ENCODE measurements at regions not wholly inside any gene's neighbourhood (a gene's known extent, or its start where the extent isn't known, plus 50 kb on each side); places are given as distances from the start of the nearest gene placed in this dataset.

DNA sequence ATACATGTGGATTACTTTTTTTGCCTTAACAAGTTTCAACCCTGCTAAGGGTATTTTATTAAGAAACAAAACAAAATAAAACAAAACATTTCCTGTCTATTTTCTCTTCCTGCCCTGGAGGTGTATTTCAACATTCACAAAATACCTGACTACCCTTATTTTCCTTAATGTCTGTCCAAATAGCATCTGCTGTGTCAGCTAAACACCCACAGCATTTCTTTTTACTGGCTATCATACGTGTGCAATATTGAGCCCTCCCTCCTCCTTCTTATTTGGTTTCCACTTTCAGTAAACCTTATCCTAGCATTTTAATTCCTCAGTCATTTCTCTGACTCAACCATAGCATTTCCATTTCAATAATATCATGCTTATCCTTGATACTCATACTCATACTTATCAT, 1420.0 kb upstream of the ZEB2 start:
- no peak overlapping the region for H2BK12ac ChIP-seq (ENCODE audit: insufficient read length, low read depth, low read length)
- H2BK5ac ChIP-seq (ENCODE audit: insufficient read length, low read length): no peak overlapping the region
- no CpG with 5 or more reads among the region's 1 CpG for WGBS (ENCODE audit: extremely low coverage, insufficient read length, low lambda C conversion rate)
- no peaks in the 10 kb centered on the region for H3K9me3 ChIP-seq (ENCODE audit: control insufficient read depth, low read depth, low read length)
- TF ChIP-seq, protein P1, sequence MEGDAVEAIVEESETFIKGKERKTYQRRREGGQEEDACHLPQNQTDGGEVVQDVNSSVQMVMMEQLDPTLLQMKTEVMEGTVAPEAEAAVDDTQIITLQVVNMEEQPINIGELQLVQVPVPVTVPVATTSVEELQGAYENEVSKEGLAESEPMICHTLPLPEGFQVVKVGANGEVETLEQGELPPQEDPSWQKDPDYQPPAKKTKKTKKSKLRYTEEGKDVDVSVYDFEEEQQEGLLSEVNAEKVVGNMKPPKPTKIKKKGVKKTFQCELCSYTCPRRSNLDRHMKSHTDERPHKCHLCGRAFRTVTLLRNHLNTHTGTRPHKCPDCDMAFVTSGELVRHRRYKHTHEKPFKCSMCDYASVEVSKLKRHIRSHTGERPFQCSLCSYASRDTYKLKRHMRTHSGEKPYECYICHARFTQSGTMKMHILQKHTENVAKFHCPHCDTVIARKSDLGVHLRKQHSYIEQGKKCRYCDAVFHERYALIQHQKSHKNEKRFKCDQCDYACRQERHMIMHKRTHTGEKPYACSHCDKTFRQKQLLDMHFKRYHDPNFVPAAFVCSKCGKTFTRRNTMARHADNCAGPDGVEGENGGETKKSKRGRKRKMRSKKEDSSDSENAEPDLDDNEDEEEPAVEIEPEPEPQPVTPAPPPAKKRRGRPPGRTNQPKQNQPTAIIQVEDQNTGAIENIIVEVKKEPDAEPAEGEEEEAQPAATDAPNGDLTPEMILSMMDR (conservative IDR thresholded peaks at IDR 0.05): no peak
- DNase-seq: no peak
- no peak overlapping the region for H3T11ph ChIP-seq (ENCODE audit: low read length)
- Mint-ChIP-seq H3K4me1 (peaks cover 4 to 7% of the 10 kb centered on the region in 2 experiments; a peak in 1 of 4 replicates), H3K4me3 (no peak overlapping the region), H3K27ac (no peak overlapping the region), H3K9me3 (peaks cover 13 to 14% of the 10 kb centered on the region in 2 experiments; a peak in 4 of 5 replicates), H3K36me3 (ENCODE audit: insufficient read depth in 1 of 3, low read depth in 3 of 3) (peaks cover 1 to 9% (median 6%) of the 10 kb centered on the region in 3 experiments), H3K27me3 (ENCODE audit: low read depth) (no peaks in the 10 kb centered on the region)
- H2BK20ac ChIP-seq (ENCODE audit: low read depth, low read length, poor library complexity, severe bottlenecking): no peak overlapping the region
- H3K27me3 ChIP-seq (ENCODE audit: insufficient read depth, low read length): no peaks in the 10 kb centered on the region
- no peaks in the 10 kb centered on the region for H3K4me1 ChIP-seq (ENCODE audit: insufficient read depth, low read length)
- no peaks in the 10 kb centered on the region for H4K20me1 ChIP-seq (ENCODE audit: control insufficient read depth, insufficient read depth, insufficient read length)
- H3K9ac ChIP-seq (ENCODE audit: extremely low read depth, insufficient read length, low read length): no peak overlapping the region
- H3K23ac ChIP-seq (ENCODE audit: insufficient read length, low read depth, low read length): no peak overlapping the region
- H3K79me1 ChIP-seq (ENCODE audit: insufficient read depth, low read depth, low read length, poor library complexity, severe bottlenecking): no peaks in the 10 kb centered on the region
- no peak overlapping the region for H3K27ac ChIP-seq (ENCODE audit: insufficient read length, low read depth, low read length)
- H3K14ac ChIP-seq (ENCODE audit: insufficient read depth, low read length): no peak overlapping the region
- no peak overlapping the region for H4K91ac ChIP-seq (ENCODE audit: insufficient read length, low read depth, low read length)
- H3K23me2 ChIP-seq (ENCODE audit: insufficient read length, low read depth, low read length, poor library complexity, severe bottlenecking): no peaks in the 10 kb centered on the region
- no peaks in the 10 kb centered on the region for H3K79me2 ChIP-seq (ENCODE audit: insufficient read depth, low read length)
- H3K56ac ChIP-seq (ENCODE audit: insufficient read length, low read depth, low read length): no peak overlapping the region
- no peak overlapping the region for H3K18ac ChIP-seq (ENCODE audit: insufficient read length, low read depth, low read length)
- H2BK120ac ChIP-seq (ENCODE audit: low read depth, low read length, poor library complexity, severe bottlenecking): no peak overlapping the region
- H3K4ac ChIP-seq (ENCODE audit: low read depth, low read length): no peak overlapping the region
- no peak overlapping the region for H4K5ac ChIP-seq (ENCODE audit: insufficient read length, low read depth, low read length)
- no peak overlapping the region for H2AK5ac ChIP-seq (ENCODE audit: insufficient read length, low read length)
- H2BK15ac ChIP-seq (ENCODE audit: low read depth, low read length): no peak overlapping the region
- H2AFZ ChIP-seq (ENCODE audit: low read length): no peak overlapping the region
- H3K4me2 ChIP-seq (ENCODE audit: insufficient read depth, insufficient read length, low read length): no peak overlapping the region
- H4K8ac ChIP-seq (replicated peaks; ENCODE audit: insufficient read length, low read depth, low read length): no peak overlapping the region
